ENCODE measurements at regions not wholly inside any gene's neighbourhood (a gene's known extent, or its start where the extent isn't known, plus 50 kb on each side); places are given as distances from the start of the nearest gene placed in this dataset.

- DNase-seq (ENCODE audit: low read depth, low spot score), result peak; percentile 38
These were observed 87.7 kb downstream of the MACIR start for GRCh38 chr5:103346162-103346748.

GRCh38 chr5:103345461-103345860 lies 86.9 kb downstream of the MACIR start:
- DNase-seq (ENCODE audit: low read depth, low spot score), result no peak

GRCh38 chr5:103340717-103341388 lies 82.3 kb downstream of the MACIR start:
- DNase-seq (ENCODE audit: low read depth, low spot score), result no peak

- DNase-seq (ENCODE audit: low read depth, low spot score), result no peak
These were observed 81.6 kb downstream of the MACIR start for GRCh38 chr5:103340132-103340531.

- DNase-seq (ENCODE audit: low read depth, low spot score), result no peak
These were observed 78.4 kb downstream of the MACIR start for GRCh38 chr5:103336941-103337340.

- DNase-seq (ENCODE audit: low read depth, low spot score), result no peak
These were observed 74.8 kb downstream of the MACIR start for GRCh38 chr5:103333376-103333775.

- DNase-seq (ENCODE audit: low read depth, low spot score), result no peak
These were observed 72.3 kb downstream of the MACIR start for GRCh38 chr5:103330875-103331274.
